NCI-H345 treated with DMSO at 0.1 percent for 48 hours (cell line): ENCODE measurements at regions not wholly inside any gene's neighbourhood (a gene's known extent, or its start where the extent isn't known, plus 50 kb on each side); places are given as distances from the start of the nearest gene placed in this dataset.
"Not testable (repeated sequence)": the region's sequence is repeated elsewhere in the genome, so short reads cannot be mapped to it uniquely, and the experiment has no call there.

Experiments
- DNase-seq: peaks from one replicate; lab custom pipeline; 2025; ENCODE audit not compliant: unreplicated experiment; lab: John Stamatoyannopoulos, UW

DNA sequence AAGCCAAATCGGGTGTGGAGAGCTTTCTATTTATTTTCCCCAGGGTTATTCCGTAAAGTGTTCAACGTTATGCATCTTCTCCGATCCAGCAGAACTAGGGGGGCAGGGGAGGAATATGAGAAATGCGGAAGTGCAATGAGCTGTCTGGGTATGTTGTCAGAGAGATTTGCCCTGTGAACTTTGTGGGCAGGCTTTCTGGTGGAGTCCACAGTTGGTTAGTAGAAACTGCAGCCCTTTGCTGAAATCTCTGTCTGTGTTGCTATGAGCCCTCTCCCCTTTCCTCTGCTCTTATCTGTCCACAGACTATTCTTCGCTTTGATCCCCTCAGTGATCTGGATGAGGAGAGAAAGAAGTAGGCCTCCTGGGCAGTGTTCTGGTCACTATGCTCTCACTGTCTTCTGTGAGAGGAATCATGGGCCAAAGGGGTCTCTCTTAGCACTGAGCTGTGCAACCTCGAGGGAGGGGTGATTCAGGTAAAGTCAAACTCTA, 158.9 kb upstream of the FUT9 start:
- DNase-seq: no peak

DNA sequence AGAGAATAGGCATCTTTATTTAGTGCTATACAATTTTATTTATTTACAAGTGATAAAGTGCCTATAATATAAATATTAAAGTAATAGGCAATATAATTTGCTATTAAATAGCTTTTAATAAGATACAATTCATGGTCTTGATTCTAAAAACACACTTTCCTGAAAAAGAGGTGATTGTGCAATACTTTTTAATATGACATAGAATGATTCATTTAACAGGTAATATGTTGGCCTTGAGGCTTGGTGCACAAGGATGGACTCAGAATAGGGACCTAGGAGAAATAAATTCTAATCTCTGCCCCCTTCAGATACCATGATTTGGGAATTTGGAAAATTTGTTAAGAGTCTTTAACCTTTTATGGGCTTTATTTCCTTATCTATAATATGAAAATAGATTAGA, 149.9 kb upstream of the FUT9 start:
- DNase-seq: no peak

GRCh38 chr6:95866732-95867131, 149.0 kb upstream of the FUT9 start:
- DNase-seq: no peak

GRCh38 chr6:95867205-95867604, 148.6 kb upstream of the FUT9 start:
- DNase-seq: no peak

DNA sequence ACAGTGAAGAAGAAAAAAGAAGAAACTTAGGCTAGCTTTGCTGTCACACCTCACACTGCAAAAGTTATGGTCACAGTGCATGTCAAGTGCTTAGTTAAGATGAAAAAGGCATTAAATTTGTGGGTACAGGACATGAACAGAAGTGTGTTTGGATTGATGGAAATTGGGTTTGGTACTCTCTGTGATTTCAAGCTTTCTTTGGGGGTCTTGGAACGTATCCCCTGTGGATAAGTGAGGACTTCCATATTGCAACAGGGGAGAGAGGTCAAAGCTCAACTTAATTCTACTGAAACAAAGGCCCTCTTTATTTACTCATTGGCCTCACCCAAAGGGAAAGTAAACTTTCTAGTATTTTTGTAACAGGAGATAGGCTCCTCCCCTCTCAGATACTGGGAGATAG, 138.3 kb upstream of the FUT9 start:
- no peak for DNase-seq

GRCh38 chr6:95879856-95880255, 135.9 kb upstream of the FUT9 start:
- no peak for DNase-seq

- DNase-seq: no peak
Observed at GRCh38 chr6:95882371-95882770, 133.4 kb upstream of the FUT9 start.

GRCh38 chr6:95888711-95889110, 127.1 kb upstream of the FUT9 start:
- DNase-seq: not testable (repeated sequence)

DNA sequence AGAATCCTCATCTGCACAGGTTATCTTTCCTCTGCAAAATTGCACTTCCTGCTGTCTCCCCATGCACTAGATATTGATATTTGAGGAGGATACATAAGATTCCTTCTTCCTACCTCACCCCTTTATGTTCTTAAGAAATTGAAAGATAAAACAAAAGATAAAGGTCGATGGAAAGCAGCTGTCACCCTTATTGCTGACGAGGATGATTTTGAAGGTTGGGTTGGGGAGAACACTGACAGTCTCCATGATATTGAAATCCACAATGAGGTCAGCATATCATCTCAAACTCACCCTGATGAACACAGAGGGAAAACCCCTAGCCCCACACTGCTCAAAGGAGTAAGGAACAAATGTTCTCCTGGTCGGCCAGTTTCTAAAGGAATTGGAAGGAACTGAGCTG, 110.6 kb upstream of the FUT9 start:
- DNase-seq: no peak

DNA sequence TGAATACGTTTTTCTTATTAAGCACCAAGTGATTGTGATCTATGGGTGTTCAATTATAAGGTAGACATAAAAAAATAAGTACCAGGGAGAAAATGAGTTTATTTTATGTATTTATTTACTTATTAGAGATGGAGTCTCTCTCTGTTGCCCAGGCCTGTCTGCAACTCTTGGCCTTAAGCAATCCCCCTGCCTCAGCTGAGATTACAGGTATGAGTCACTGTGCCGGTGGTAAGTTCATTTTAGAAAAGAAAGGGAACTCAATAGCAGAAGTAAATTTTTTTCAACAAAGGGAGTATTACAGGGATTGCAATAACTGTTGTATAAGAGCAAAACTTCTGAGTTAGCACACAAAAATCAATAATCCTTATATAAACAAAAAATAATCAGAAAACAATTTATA, 98.7 kb upstream of the FUT9 start:
- no peak for DNase-seq

- DNase-seq: no peak
Observed at GRCh38 chr6:95923518-95923917, 92.3 kb upstream of the FUT9 start.

- no peak for DNase-seq
Observed at GRCh38 chr6:95935736-95936135, 80.0 kb upstream of the FUT9 start.

DNA sequence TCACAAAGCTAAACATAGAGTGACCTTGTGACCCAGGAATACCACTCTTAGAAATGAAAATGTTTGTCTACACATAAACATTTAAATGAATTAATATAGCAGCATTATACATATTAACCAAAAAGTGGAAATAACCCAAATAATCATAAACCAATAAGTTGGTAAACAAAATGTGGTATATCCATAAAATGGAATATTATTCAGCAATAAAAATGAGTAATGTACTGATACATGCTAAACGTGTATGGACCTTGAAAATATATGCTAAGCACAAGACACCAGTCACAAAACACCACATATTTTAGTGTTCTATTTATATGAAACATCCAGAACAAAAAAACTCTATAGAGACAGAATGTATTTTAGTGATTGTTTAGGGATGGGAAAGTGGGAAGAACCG, 68.9 kb upstream of the FUT9 start:
- no peak for DNase-seq

DNA sequence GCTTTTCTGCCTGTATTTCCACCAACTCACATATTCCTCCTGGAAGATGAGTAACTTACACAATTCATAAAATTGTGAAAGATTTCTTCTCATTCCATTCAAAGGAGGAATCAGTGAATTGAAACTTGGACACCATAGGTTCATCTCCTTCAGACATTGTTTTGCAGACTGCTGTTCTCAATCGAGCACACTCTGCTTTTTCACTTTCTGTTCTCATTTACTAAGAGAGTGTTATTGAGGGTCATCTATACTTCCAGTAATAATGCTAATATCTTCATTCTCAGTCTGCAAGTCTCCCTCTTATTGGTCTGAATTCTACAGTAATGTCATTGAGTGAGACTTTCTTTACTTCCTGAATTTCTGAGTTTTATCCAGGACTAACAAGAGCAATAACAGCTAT, 67.5 kb upstream of the FUT9 start:
- DNase-seq: no peak

DNA sequence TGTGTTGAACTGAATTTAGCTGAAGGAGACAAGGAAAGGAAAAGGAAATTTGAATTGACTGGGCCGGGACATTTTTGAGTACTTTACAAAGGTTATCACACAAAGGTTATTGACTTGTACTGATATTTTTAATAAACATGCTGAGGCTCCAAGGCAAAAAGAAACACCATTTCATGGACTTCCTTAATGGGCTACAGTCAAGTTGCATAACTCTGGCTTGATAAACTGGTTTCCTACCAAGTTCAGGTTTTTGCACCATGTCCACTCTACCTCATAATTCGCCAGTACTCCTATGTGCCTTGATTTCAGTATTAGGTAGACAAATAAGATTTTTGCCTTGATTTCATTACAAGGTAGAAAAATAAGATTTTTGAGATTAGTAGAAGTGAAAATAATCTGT, 65.8 kb upstream of the FUT9 start:
- no peak for DNase-seq

DNA sequence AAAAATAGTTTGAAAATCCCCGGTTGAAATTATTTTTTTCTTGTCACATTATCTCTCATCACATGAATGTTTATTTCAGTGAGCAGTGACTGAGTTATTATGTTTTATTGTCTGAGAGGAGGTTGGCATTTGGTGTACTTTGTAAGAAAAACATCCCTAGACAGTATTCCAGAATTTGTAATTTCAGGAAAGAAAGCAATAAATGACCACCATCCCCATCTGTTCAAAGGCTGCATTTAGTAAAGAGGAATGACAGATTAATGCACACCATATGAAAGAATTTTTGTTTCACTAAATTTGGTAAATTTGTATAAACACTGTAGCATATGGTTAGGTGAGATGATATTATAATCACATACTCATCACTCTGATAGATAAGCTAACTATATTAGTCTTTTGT, 57.1 kb upstream of the FUT9 start:
- DNase-seq: no peak

DNA sequence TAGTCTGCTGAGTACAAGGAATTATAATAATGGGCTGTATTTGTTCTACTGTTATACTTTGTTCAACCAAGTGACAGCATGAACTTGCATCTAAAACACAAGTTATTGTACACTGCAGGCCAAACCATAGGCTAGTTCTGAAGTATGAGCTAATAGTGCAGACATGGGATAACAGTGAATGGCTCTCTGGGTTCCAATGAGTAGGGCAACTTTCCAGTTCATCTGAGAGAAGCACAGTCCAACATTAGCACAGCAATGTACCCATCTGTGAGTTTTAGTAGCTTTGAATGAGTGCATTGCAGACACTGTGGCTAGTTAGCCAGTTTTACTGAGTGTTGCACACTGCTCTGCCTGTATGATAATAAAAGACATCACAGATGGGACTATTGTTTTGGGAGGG, 56.5 kb upstream of the FUT9 start:
- DNase-seq: no peak
